Neural cell (in vitro differentiated cells): ENCODE measurements at regions not wholly inside any gene's neighbourhood (a gene's known extent, or its start where the extent isn't known, plus 50 kb on each side); places are given as distances from the start of the nearest gene placed in this dataset.

ENCODE experiments used
- H2AFZ ChIP-seq: fragments of 200-600, 300-800 bp; sonication (generic), shearing (Covaris generic); 2 replicates; pipeline ENCODE4 v1.6.0; 2014; ENCODE audit warnings: low read depth, mild to moderate bottlenecking, antibody characterized with exemption, low read length, moderate library complexity
- H3F3A ChIP-seq: fragments of 200-600 bp; shearing (Covaris generic); 2 replicates; pipeline ENCODE4 v1.6.1; 2016; ENCODE audit warnings: mild to moderate bottlenecking, moderate library complexity, mixed read lengths, antibody characterized with exemption, low read length; ENCODE audit not compliant: insufficient read depth, poor library complexity, severe bottlenecking
- H3K27ac ChIP-seq: fragments of 200-600, 300-800 bp; sonication (generic), shearing (Covaris generic); 2 replicates; pipeline ENCODE4 v1.5.1; 2014; ENCODE audit warnings: mild to moderate bottlenecking, low read length, moderate library complexity
- H3K27me3 ChIP-seq: fragments of 300-800, 200-600 bp; sonication (generic), shearing (Covaris generic); 2 replicates; pipeline ENCODE4 v1.6.0; 2014; ENCODE audit warnings: mild to moderate bottlenecking, low read depth, low read length, moderate library complexity; ENCODE audit not compliant: insufficient read depth
- H3K36me3 ChIP-seq: fragments of 300-800, 200-600 bp; sonication (generic), shearing (Covaris generic); 2 replicates; pipeline ENCODE4 v1.5.1; 2014; ENCODE audit warnings: mild to moderate bottlenecking, antibody characterized with exemption, low read length, moderate library complexity; ENCODE audit not compliant: insufficient read depth
- H3K4me2 ChIP-seq: fragments of 300-800, 200-600 bp; sonication (generic), shearing (Covaris generic); 2 replicates; pipeline ENCODE4 v1.6.0; 2014; ENCODE audit warnings: mild to moderate bottlenecking, low read length
- H3K4me3 ChIP-seq: fragments of 300-800, 200-600 bp; sonication (generic), shearing (Covaris generic); 2 replicates; pipeline ENCODE4 v1.5.1; 2014; ENCODE audit warnings: mild to moderate bottlenecking, low read length, moderate library complexity
- H3K79me2 ChIP-seq: fragments of 200-600 bp; shearing (Covaris generic); replicated peaks from 2 replicates; pipeline ENCODE4 v1.6.0; 2014; ENCODE audit warnings: mild to moderate bottlenecking, low read length, moderate library complexity; ENCODE audit not compliant: insufficient read depth
- H3K9ac ChIP-seq: fragments of 300-800, 200-600 bp; sonication (generic), shearing (Covaris generic); 2 replicates; pipeline ENCODE4 v1.6.1; 2016; ENCODE audit warnings: mild to moderate bottlenecking, low read length, mixed read lengths
- H3K9me2 ChIP-seq: fragments of 200-600 bp; shearing (Covaris generic); 2 replicates; pipeline ENCODE4 v1.6.1; 2016; ENCODE audit warnings: mild to moderate bottlenecking, low read length, mixed read lengths; ENCODE audit not compliant: insufficient read depth
- H3K9me3 ChIP-seq: fragments of 200-600, 300-800 bp; sonication (generic), shearing (Covaris generic); 2 replicates; pipeline ENCODE4 v1.6.1; 2016; ENCODE audit warnings: mild to moderate bottlenecking, mixed run types, low read length, moderate library complexity, mixed read lengths
- H4K20me1 ChIP-seq: fragments of 200-600 bp; shearing (Covaris generic); 2 replicates; pipeline ENCODE4 v1.6.1; 2016; ENCODE audit warnings: mild to moderate bottlenecking, mixed run types; ENCODE audit not compliant: insufficient read depth
- CTCF ChIP-seq: fragments of 450-650 bp; IDR thresholded peaks from 2 replicates; pipeline ENCODE4 v1.5.1; 2014; ENCODE audit warnings: antibody characterized with exemption, mild to moderate bottlenecking, moderate library complexity; ENCODE audit not compliant: poor library complexity, severe bottlenecking
- EP300 ChIP-seq: fragments of 450-650 bp; conservative IDR thresholded peaks from 2 replicates; pipeline ENCODE4 v1.6.1; 2014; ENCODE audit warnings: antibody characterized with exemption, mild to moderate bottlenecking, moderate library complexity; ENCODE audit not compliant: poor library complexity, severe bottlenecking
- EZH2 ChIP-seq: fragments of 200-600, 300-800 bp; shearing (Covaris generic), sonication (generic); IDR thresholded peaks from 2 replicates; pipeline ENCODE4 v1.6.1; 2014; ENCODE audit warnings: antibody characterized with exemption, low read length, borderline replicate concordance, mild to moderate bottlenecking; ENCODE audit not compliant: insufficient read depth, poor library complexity, severe bottlenecking
- MXI1 ChIP-seq: fragments of 450-650 bp; conservative IDR thresholded peaks from 2 replicates; pipeline ENCODE4 v1.6.1; 2014; ENCODE audit warnings: antibody characterized with exemption, mild to moderate bottlenecking; ENCODE audit not compliant: poor library complexity, severe bottlenecking
- POLR2AphosphoS5 ChIP-seq: IDR thresholded peaks from 2 replicates; pipeline ENCODE4 v1.6.1; 2012
- RAD21 ChIP-seq: fragments of 450-650 bp; conservative IDR thresholded peaks from 2 replicates; pipeline ENCODE4 v1.6.1; 2014; ENCODE audit warnings: antibody characterized with exemption, mild to moderate bottlenecking, moderate library complexity
- SMC3 ChIP-seq: fragments of 450-650 bp; conservative IDR thresholded peaks from 2 replicates; pipeline ENCODE4 v1.6.1; 2014; ENCODE audit warnings: antibody characterized with exemption, mild to moderate bottlenecking, moderate library complexity; ENCODE audit not compliant: poor library complexity
- TAF1 ChIP-seq: IDR thresholded peaks from 2 replicates; pipeline ENCODE4 v1.6.1; 2012; ENCODE audit warnings: low read depth
- TF ChIP-seq, protein P1 (sequence below): IDR thresholded peaks from 2 replicates; pipeline ENCODE4 v1.6.1; 2012; ENCODE audit warnings: borderline replicate concordance

- H3K9me2 ChIP-seq, result no peaks in the 10 kb centered on the region
- TF ChIP-seq EP300 (no peak), TAF1 (no peak), EZH2 (no peak), RAD21 (no peak), CTCF (no peak), MXI1 (no peak), POLR2AphosphoS5 (no peak), SMC3 (no peak)
- TF ChIP-seq, protein P1, sequence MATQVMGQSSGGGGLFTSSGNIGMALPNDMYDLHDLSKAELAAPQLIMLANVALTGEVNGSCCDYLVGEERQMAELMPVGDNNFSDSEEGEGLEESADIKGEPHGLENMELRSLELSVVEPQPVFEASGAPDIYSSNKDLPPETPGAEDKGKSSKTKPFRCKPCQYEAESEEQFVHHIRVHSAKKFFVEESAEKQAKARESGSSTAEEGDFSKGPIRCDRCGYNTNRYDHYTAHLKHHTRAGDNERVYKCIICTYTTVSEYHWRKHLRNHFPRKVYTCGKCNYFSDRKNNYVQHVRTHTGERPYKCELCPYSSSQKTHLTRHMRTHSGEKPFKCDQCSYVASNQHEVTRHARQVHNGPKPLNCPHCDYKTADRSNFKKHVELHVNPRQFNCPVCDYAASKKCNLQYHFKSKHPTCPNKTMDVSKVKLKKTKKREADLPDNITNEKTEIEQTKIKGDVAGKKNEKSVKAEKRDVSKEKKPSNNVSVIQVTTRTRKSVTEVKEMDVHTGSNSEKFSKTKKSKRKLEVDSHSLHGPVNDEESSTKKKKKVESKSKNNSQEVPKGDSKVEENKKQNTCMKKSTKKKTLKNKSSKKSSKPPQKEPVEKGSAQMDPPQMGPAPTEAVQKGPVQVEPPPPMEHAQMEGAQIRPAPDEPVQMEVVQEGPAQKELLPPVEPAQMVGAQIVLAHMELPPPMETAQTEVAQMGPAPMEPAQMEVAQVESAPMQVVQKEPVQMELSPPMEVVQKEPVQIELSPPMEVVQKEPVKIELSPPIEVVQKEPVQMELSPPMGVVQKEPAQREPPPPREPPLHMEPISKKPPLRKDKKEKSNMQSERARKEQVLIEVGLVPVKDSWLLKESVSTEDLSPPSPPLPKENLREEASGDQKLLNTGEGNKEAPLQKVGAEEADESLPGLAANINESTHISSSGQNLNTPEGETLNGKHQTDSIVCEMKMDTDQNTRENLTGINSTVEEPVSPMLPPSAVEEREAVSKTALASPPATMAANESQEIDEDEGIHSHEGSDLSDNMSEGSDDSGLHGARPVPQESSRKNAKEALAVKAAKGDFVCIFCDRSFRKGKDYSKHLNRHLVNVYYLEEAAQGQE, result no peak
- no peaks in the 10 kb centered on the region for H3K9me3 ChIP-seq
- no peaks in the 10 kb centered on the region for H3F3A ChIP-seq
- H4K20me1 ChIP-seq, result no peaks in the 10 kb centered on the region
- no peak overlapping the region for H3K9ac ChIP-seq
- no peak overlapping the region for H3K4me2 ChIP-seq
- no peaks in the 10 kb centered on the region for H3K79me2 ChIP-seq
- H3K27ac ChIP-seq, result no peak overlapping the region
- no peak overlapping the region for H2AFZ ChIP-seq
- no peaks in the 10 kb centered on the region for H3K27me3 ChIP-seq
- no peaks in the 10 kb centered on the region for H3K36me3 ChIP-seq
- no peak overlapping the region for H3K4me3 ChIP-seq
These were observed 61.5 kb upstream of the PTBP2 start for GRCh38 chr1:96660051-96660450.

GRCh38 chr1:96660503-96660902, 61.1 kb upstream of the PTBP2 start:
- Histone ChIP-seq H2AFZ (no peak overlapping the region), H3K9ac (no peak overlapping the region), H3K4me3 (no peak overlapping the region), H3F3A (no peaks in the 10 kb centered on the region), H3K9me2 (no peaks in the 10 kb centered on the region), H3K36me3 (no peaks in the 10 kb centered on the region), H4K20me1 (no peaks in the 10 kb centered on the region), H3K9me3 (no peaks in the 10 kb centered on the region), H3K27me3 (no peaks in the 10 kb centered on the region), H3K79me2 (no peaks in the 10 kb centered on the region), H3K4me2 (no peak overlapping the region), H3K27ac (no peak overlapping the region)
- TF ChIP-seq RAD21 (no peak), EP300 (no peak), POLR2AphosphoS5 (no peak), TAF1 (no peak), SMC3 (no peak), CTCF (no peak), MXI1 (no peak), EZH2 (no peak)
- TF ChIP-seq, protein P1, result no peak
